ENCODE measurements at regions not wholly inside any gene's neighbourhood (a gene's known extent, or its start where the extent isn't known, plus 50 kb on each side); places are given as distances from the start of the nearest gene placed in this dataset.
A peak's percentile ranks its signal among the peaks of the same experiment; 100 is the strongest.

DNA sequence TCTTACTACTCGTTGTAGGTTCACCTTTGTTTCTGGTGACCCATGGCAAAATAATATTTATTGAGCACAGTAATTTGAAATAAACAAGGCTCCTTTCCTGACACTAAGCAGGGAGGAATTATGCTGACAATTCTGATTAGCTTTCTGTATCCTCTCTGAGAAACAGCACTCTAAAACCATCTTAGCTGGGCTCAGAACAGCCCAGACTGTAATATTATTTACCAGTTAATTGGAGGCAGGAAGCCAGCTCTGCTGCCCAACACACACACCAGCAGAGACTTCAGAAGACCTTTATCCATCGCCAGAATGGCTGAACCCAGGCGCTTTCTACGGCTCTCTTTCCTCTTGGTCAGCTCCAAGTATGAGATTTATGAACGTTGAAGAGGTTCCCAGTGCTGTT, 77.6 kb upstream of the FMN2 start:
- TF ChIP-seq, protein P1, sequence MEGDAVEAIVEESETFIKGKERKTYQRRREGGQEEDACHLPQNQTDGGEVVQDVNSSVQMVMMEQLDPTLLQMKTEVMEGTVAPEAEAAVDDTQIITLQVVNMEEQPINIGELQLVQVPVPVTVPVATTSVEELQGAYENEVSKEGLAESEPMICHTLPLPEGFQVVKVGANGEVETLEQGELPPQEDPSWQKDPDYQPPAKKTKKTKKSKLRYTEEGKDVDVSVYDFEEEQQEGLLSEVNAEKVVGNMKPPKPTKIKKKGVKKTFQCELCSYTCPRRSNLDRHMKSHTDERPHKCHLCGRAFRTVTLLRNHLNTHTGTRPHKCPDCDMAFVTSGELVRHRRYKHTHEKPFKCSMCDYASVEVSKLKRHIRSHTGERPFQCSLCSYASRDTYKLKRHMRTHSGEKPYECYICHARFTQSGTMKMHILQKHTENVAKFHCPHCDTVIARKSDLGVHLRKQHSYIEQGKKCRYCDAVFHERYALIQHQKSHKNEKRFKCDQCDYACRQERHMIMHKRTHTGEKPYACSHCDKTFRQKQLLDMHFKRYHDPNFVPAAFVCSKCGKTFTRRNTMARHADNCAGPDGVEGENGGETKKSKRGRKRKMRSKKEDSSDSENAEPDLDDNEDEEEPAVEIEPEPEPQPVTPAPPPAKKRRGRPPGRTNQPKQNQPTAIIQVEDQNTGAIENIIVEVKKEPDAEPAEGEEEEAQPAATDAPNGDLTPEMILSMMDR (IDR thresholded peaks at IDR 0.05; ENCODE audit: low read depth, low read length): no peak
- no peak for DNase-seq (ENCODE audit: low read depth)
- H3K4me3 ChIP-seq (ENCODE audit: low read depth, low read length): no peak overlapping the region

DNA sequence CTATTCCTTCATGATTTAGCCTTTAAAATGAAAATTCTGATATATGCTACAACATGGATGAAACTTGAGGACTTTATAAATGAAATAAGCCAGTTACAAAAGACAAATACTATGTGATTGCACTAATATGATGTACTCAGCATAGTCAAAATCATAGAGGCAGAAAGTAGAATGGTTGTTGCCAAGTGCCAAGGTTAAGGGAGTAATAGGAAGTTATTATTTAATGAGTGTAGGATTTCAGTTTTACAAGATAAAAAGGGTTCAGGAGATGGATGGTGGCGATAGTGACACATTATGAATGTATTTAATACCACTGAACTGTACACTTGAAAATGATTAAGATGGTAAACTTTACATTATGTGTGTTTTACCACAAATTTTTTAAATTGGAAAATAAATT, 73.1 kb upstream of the FMN2 start:
- no peak for DNase-seq (ENCODE audit: low read depth)

DNA sequence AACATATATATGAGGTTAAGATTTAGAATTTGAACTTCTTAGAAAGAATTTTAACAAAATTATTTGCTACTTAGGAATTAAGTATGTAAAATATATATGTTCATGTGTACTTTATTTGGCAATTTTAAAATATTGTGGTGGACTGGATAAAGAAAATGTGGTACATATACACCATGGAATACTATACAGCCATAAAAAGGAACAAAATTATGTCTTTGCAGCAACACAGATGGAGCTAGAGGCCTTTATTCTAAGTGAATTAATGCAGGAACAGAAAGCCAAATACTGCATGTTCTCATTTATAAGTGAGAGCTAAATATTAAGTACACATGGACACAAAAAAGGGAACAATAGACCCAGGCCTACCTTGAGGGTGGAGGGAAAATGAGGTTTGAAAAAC, 72.2 kb upstream of the FMN2 start:
- H3K4me3 ChIP-seq (ENCODE audit: low read depth, low read length): no peak overlapping the region
- DNase-seq (ENCODE audit: low read depth): no peak
- no peak for TF ChIP-seq POLR2A (IDR thresholded peaks at IDR 0.05; ENCODE audit: extremely low read depth, insufficient read length)
- no peak for TF ChIP-seq MYC (IDR thresholded peaks at IDR 0.05; ENCODE audit: low read depth, low read length)
- TF ChIP-seq, protein P2, sequence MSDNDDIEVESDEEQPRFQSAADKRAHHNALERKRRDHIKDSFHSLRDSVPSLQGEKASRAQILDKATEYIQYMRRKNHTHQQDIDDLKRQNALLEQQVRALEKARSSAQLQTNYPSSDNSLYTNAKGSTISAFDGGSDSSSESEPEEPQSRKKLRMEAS (IDR thresholded peaks at IDR 0.05; ENCODE audit: low read depth, low read length): no peak

More for the DNA sequence above, 73.1 kb upstream of the FMN2 start:
- TF ChIP-seq, protein P1 (IDR thresholded peaks at IDR 0.05; ENCODE audit: low read depth, low read length): no peak
- TF ChIP-seq POLR2A (IDR thresholded peaks at IDR 0.05; ENCODE audit: extremely low read depth, insufficient read length): no peak
- TF ChIP-seq, protein P2 (IDR thresholded peaks at IDR 0.05; ENCODE audit: low read depth, low read length): no peak
- TF ChIP-seq MYC (IDR thresholded peaks at IDR 0.05; ENCODE audit: low read depth, low read length): no peak
- no peak overlapping the region for H3K4me3 ChIP-seq (ENCODE audit: low read depth, low read length)

DNA sequence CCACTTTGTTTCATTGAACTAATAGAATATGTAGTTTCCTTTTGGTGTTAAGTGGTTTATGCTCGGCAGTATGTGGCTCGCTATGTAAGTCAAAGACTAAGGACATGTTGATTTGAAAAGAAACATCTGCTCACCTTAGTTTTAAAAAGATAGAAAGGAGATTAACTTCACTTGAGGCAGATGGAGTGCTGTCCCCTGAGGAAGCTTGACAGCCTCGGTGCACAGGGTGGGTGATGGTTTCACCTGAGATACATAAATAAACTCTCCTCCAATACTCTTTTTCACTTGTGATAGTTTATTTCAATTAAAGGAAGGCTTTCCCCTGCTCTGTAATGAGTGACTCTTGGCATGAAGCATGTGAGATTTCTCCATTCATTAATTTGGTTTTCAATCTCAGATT, 70.8 kb upstream of the FMN2 start:
- DNase-seq (ENCODE audit: low read depth): no peak
- H3K4me3 ChIP-seq (ENCODE audit: low read depth, low read length): no peak overlapping the region
- TF ChIP-seq MYC (IDR thresholded peaks at IDR 0.05; ENCODE audit: low read depth, low read length) (no peak), POLR2A (IDR thresholded peaks at IDR 0.05; ENCODE audit: extremely low read depth, insufficient read length) (no peak)
- TF ChIP-seq, protein P1 (IDR thresholded peaks at IDR 0.05; ENCODE audit: low read depth, low read length): no peak
- TF ChIP-seq, protein P2 (IDR thresholded peaks at IDR 0.05; ENCODE audit: low read depth, low read length): no peak

DNA sequence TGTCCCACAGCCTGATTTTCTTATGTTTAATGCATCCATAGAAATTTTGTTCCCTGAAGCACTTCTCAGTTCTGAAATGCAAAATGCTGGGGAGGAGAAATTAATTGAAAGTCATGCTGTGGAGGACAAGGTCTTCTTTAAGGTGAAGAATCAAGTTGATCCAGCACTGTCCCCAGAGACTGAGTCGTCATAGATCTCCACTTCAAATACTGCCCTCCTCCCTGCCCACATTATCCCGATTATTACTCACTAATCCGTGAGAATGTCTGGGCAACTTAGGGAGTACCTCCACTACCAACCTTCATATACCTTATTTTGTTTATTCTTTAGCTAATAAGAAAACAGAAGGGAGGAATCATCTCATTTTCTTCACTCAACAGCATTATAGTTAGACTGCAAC, 70.0 kb upstream of the FMN2 start:
- TF ChIP-seq, protein P2 (IDR thresholded peaks at IDR 0.05; ENCODE audit: low read depth, low read length): no peak
- TF ChIP-seq POLR2A (IDR thresholded peaks at IDR 0.05; ENCODE audit: extremely low read depth, insufficient read length): no peak
- TF ChIP-seq MYC (IDR thresholded peaks at IDR 0.05; ENCODE audit: low read depth, low read length): no peak
- TF ChIP-seq, protein P1 (IDR thresholded peaks at IDR 0.05; ENCODE audit: low read depth, low read length): no peak
- no peak for DNase-seq (ENCODE audit: low read depth)
- H3K4me3 ChIP-seq (ENCODE audit: low read depth, low read length): no peak overlapping the region

DNA sequence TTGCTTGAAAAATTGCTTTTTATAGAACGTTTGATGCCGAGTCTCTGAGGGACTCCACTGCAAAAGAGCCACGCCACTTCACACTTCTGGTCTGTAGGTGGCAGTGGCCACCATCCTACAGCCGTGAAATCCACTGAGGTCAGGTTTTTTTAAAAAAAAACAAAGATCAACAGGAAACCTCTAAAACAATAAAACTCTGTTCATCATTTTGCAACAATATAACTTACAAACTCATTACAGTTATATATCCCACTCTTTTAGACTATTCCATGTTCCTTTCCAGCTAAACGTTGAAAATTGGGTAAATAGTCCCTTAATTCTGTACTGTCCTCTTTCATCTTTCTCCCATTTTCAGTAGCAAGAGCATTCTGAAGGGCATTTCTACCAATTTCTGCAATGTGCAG, 64.6 kb upstream of the FMN2 start:
- TF ChIP-seq, protein P1 (IDR thresholded peaks at IDR 0.05; ENCODE audit: low read depth, low read length): peak; percentile 80
- TF ChIP-seq MYC (IDR thresholded peaks at IDR 0.05; ENCODE audit: low read depth, low read length): no peak
- DNase-seq (ENCODE audit: low read depth): peak; percentile 42
- H3K4me3 ChIP-seq (ENCODE audit: low read depth, low read length): no peak overlapping the region
